Neural progenitor cell (in vitro differentiated cells): ENCODE measurements at regions not wholly inside any gene's neighbourhood (a gene's known extent, or its start where the extent isn't known, plus 50 kb on each side); places are given as distances from the start of the nearest gene placed in this dataset.

ENCODE experiments used
- DNase-seq: peaks from one replicate; pipeline ENCODE4 v3.0.0-alpha.2; 2016; ENCODE audit warnings: low spot score
- H2AFZ ChIP-seq: fragments of 200-600 bp; sonication (generic); replicated peaks from 2 replicates; pipeline ENCODE4 v1.6.1; 2016; ENCODE audit warnings: antibody characterized with exemption
- H3F3A ChIP-seq: fragments of 200-600 bp; sonication (generic); 2 replicates; pipeline ENCODE4 v1.6.1; 2016; ENCODE audit warnings: antibody characterized with exemption, low read depth
- H3K27ac ChIP-seq: fragments of 200-600 bp; sonication (generic); 2 replicates; pipeline ENCODE4 v1.5.1; 2016; ENCODE audit warnings: mild to moderate bottlenecking
- H3K27me3 ChIP-seq: fragments of 200-600 bp; sonication (generic); 2 replicates; pipeline ENCODE4 v1.6.1; 2016; ENCODE audit warnings: mild to moderate bottlenecking, moderate library complexity
- H3K36me3 ChIP-seq: fragments of 200-600 bp; sonication (generic); 2 replicates; pipeline ENCODE4 v1.5.1; 2016
- H3K4me1 ChIP-seq: fragments of 200-600 bp; sonication (generic); 2 replicates; pipeline ENCODE4 v1.6.1; 2016; ENCODE audit warnings: mixed run types
- H3K4me2 ChIP-seq: fragments of 200-600 bp; sonication (generic); 2 replicates; pipeline ENCODE4 v1.6.1; 2016
- H3K4me3 ChIP-seq: fragments of 200-600 bp; sonication (generic); 2 replicates; pipeline ENCODE4 v1.5.1; 2016
- H3K79me2 ChIP-seq: fragments of 200-600 bp; sonication (generic); 2 replicates; pipeline ENCODE4 v1.6.1; 2016; ENCODE audit warnings: low read depth
- H3K9ac ChIP-seq: fragments of 200-600 bp; sonication (generic); 2 replicates; pipeline ENCODE4 v1.6.1; 2016
- H3K9me3 ChIP-seq: fragments of 200-600 bp; sonication (generic); 2 replicates; pipeline ENCODE4 v1.5.1; 2016; ENCODE audit warnings: low read depth
- H4K20me1 ChIP-seq: fragments of 200-600 bp; sonication (generic); 2 replicates; pipeline ENCODE4 v1.6.1; 2016; ENCODE audit warnings: low read depth
- H3K27ac Mint-ChIP-seq: 3 replicates; pipeline ENCODE4 v1.8.0; 2021; ENCODE audit warnings: mixed read lengths
- H3K27me3 Mint-ChIP-seq: 2 replicates; pipeline ENCODE4 v1.8.0; 2022; ENCODE audit warnings: low read depth, mild to moderate bottlenecking, inconsistent platforms, moderate library complexity, mixed read lengths; ENCODE audit not compliant: insufficient read depth
- H3K36me3 Mint-ChIP-seq: 3 replicates; pipeline ENCODE4 v1.8.0; 2021; ENCODE audit warnings: mixed read lengths
- H3K4me1 Mint-ChIP-seq: 3 replicates; pipeline ENCODE4 v1.8.0; 2021; ENCODE audit warnings: mixed read lengths
- H3K4me3 Mint-ChIP-seq: 3 replicates; pipeline ENCODE4 v1.8.0; 2021; ENCODE audit warnings: mild to moderate bottlenecking, moderate library complexity, mixed read lengths
- H3K9me3 Mint-ChIP-seq: 3 replicates; pipeline ENCODE4 v1.8.0; 2020; ENCODE audit warnings: mixed read lengths
- EZH2 ChIP-seq: fragments of 200-600 bp; sonication (generic); IDR thresholded peaks from 2 replicates; pipeline ENCODE4 v1.6.1; 2017; ENCODE audit warnings: antibody characterized with exemption, mild to moderate bottlenecking, moderate library complexity
- EZH2phosphoT487 ChIP-seq: fragments of 200-600 bp; sonication (generic); IDR thresholded peaks from 2 replicates; pipeline ENCODE4 v1.6.1; 2017; ENCODE audit warnings: antibody characterized with exemption
- TF ChIP-seq, protein P1 (sequence below): fragments of 200-600 bp; sonication (generic); IDR thresholded peaks from 2 replicates; pipeline ENCODE4 v1.5.1; 2017; ENCODE audit warnings: antibody characterized with exemption, mild to moderate bottlenecking

GRCh38 chr6:144849920-144850319 is 564.8 kb downstream of the UTRN start:
- H3K27me3 Mint-ChIP-seq = no peaks in the 10 kb centered on the region
- H3K36me3 Mint-ChIP-seq = peaks cover 19% of the 10 kb centered on the region
- H4K20me1 ChIP-seq = no peaks in the 10 kb centered on the region
- no peak overlapping the region for H3K4me2 ChIP-seq
- TF ChIP-seq EZH2 = no peak
- no peak for TF ChIP-seq EZH2phosphoT487
- TF ChIP-seq, protein P1, sequence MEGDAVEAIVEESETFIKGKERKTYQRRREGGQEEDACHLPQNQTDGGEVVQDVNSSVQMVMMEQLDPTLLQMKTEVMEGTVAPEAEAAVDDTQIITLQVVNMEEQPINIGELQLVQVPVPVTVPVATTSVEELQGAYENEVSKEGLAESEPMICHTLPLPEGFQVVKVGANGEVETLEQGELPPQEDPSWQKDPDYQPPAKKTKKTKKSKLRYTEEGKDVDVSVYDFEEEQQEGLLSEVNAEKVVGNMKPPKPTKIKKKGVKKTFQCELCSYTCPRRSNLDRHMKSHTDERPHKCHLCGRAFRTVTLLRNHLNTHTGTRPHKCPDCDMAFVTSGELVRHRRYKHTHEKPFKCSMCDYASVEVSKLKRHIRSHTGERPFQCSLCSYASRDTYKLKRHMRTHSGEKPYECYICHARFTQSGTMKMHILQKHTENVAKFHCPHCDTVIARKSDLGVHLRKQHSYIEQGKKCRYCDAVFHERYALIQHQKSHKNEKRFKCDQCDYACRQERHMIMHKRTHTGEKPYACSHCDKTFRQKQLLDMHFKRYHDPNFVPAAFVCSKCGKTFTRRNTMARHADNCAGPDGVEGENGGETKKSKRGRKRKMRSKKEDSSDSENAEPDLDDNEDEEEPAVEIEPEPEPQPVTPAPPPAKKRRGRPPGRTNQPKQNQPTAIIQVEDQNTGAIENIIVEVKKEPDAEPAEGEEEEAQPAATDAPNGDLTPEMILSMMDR = no peak
- no peak overlapping the region for H3K27ac Mint-ChIP-seq
- H3K4me3 ChIP-seq = no peak overlapping the region
- H3K36me3 ChIP-seq = no peaks in the 10 kb centered on the region
- H3K27ac ChIP-seq = no peak overlapping the region
- H3K4me1 Mint-ChIP-seq = peaks cover 11% of the 10 kb centered on the region
- no peaks in the 10 kb centered on the region for H3K27me3 ChIP-seq
- peaks cover 13% of the 10 kb centered on the region for H3K4me1 ChIP-seq
- H3K9ac ChIP-seq = no peak overlapping the region
- peaks cover 8% of the 10 kb centered on the region for H3F3A ChIP-seq
- H3K4me3 Mint-ChIP-seq = no peak overlapping the region
- H2AFZ ChIP-seq = no peak overlapping the region
- no peaks in the 10 kb centered on the region for H3K79me2 ChIP-seq
- H3K9me3 Mint-ChIP-seq = no peaks in the 10 kb centered on the region
- H3K9me3 ChIP-seq = no peaks in the 10 kb centered on the region
- DNase-seq = no peak

DNA sequence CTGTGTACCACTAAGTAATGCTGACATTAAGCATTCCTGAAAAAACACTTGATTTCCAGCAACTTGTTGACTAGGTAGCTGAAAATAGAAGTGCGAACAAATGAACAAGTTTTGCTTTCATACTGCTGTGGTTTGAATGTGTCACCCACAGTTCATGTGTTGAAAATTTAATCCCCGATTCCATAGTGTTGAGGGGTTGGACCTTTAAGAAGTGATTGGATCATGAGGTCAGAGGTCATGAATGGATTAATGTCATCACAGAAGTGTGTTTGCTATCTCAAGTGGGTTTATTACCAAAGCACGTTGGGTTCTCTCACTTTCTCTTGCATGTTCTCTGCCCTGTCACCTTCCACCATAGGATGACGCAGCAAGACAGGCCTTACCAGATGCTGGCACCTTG is 568.5 kb downstream of the UTRN start:
- H3K9me3 ChIP-seq = no peaks in the 10 kb centered on the region
- no peak overlapping the region for H3K27ac ChIP-seq
- TF ChIP-seq EZH2phosphoT487 (no peak), EZH2 (no peak)
- TF ChIP-seq, protein P1 = no peak
- no peaks in the 10 kb centered on the region for H3F3A ChIP-seq
- no peaks in the 10 kb centered on the region for H3K27me3 ChIP-seq
- H3K36me3 ChIP-seq = no peaks in the 10 kb centered on the region
- no peaks in the 10 kb centered on the region for H3K79me2 ChIP-seq
- H3K4me3 ChIP-seq = no peak overlapping the region
- no peak overlapping the region for H3K4me2 ChIP-seq
- DNase-seq = no peak
- no peaks in the 10 kb centered on the region for H4K20me1 ChIP-seq
- H3K27me3 Mint-ChIP-seq = no peaks in the 10 kb centered on the region
- H3K4me1 Mint-ChIP-seq = no peaks in the 10 kb centered on the region
- H2AFZ ChIP-seq = no peak overlapping the region
- no peaks in the 10 kb centered on the region for H3K9me3 Mint-ChIP-seq
- no peak overlapping the region for H3K9ac ChIP-seq
- no peak overlapping the region for H3K4me3 Mint-ChIP-seq
- H3K27ac Mint-ChIP-seq = no peak overlapping the region
- peaks cover 8% of the 10 kb centered on the region for H3K36me3 Mint-ChIP-seq
- no peaks in the 10 kb centered on the region for H3K4me1 ChIP-seq

DNA sequence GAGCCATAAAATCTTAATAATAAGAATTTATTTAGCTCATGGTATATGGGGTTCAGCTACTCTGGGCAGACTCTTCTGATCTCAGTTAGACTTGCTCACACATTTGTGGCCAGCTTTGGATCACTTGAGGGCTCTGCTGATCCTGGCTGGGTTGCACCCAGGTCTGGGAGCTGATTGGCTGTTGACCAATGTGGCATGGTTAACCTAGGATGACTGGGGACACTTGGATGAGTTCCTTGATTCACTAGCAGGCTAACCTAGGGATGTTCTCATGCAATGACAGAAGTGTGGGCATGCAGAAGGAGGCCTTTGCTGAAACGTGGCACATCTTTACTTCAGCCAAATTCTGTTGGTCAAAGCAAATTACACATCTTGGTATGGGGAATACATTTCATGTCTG is 569.5 kb downstream of the UTRN start:
- Histone ChIP-seq H3K4me2 (no peak overlapping the region), H3K27me3 (no peaks in the 10 kb centered on the region), H2AFZ (no peak overlapping the region), H3K9me3 (no peaks in the 10 kb centered on the region), H3F3A (no peaks in the 10 kb centered on the region), H3K27ac (no peak overlapping the region), H4K20me1 (no peaks in the 10 kb centered on the region), H3K9ac (no peak overlapping the region), H3K79me2 (no peaks in the 10 kb centered on the region), H3K4me3 (no peak overlapping the region), H3K4me1 (no peaks in the 10 kb centered on the region), H3K36me3 (no peaks in the 10 kb centered on the region)
- Mint-ChIP-seq H3K9me3 (no peaks in the 10 kb centered on the region), H3K27me3 (no peaks in the 10 kb centered on the region), H3K4me1 (no peaks in the 10 kb centered on the region), H3K36me3 (peaks cover 8% of the 10 kb centered on the region), H3K4me3 (no peak overlapping the region), H3K27ac (no peak overlapping the region)
- TF ChIP-seq, protein P1 = no peak
- no peak for TF ChIP-seq EZH2
- TF ChIP-seq EZH2phosphoT487 = no peak
- no peak for DNase-seq
